Osteoblast (primary cell): ENCODE measurements at regions not wholly inside any gene's neighbourhood (a gene's known extent, or its start where the extent isn't known, plus 50 kb on each side); places are given as distances from the start of the nearest gene placed in this dataset.

ENCODE experiments used
- DNase-seq: peaks from one replicate; pipeline ENCODE4 v3.0.0; 2011; ENCODE audit warnings: low spot score, mixed read lengths; ENCODE audit not compliant: insufficient read length; ENCODE audit errors: missing footprints
- H2AFZ ChIP-seq: 2 replicates; pipeline ENCODE4 v1.6.0; 2011; ENCODE audit warnings: mild to moderate bottlenecking, low read length
- H3K27ac ChIP-seq: 2 replicates; pipeline ENCODE4 v1.5.1; 2011; ENCODE audit warnings: mild to moderate bottlenecking, low read depth, low read length, moderate library complexity
- H3K27me3 ChIP-seq: 2 replicates; pipeline ENCODE4 v1.6.0; 2012; ENCODE audit warnings: mild to moderate bottlenecking, control low read depth, inconsistent platforms, low read length, moderate library complexity; ENCODE audit not compliant: insufficient read depth
- H3K36me3 ChIP-seq: 2 replicates; pipeline ENCODE4 v1.5.1; 2011; ENCODE audit warnings: mild to moderate bottlenecking, low read length, control low read depth, moderate library complexity; ENCODE audit not compliant: insufficient read depth
- H3K4me1 ChIP-seq: 2 replicates; pipeline ENCODE4 v1.5.1; 2011; ENCODE audit warnings: mild to moderate bottlenecking, low read length, control low read depth, moderate library complexity; ENCODE audit not compliant: insufficient read depth
- H3K4me2 ChIP-seq: 2 replicates; pipeline ENCODE4 v1.6.0; 2011; ENCODE audit warnings: mild to moderate bottlenecking, low read length; ENCODE audit not compliant: insufficient read depth
- H3K4me3 ChIP-seq: fragments of 200-600 bp; sonication (generic); 3 replicates; pipeline ENCODE4 v1.5.1; 2012; ENCODE audit warnings: mild to moderate bottlenecking, low read length, inconsistent platforms; ENCODE audit not compliant: insufficient read depth
- H3K79me2 ChIP-seq: 2 replicates; pipeline ENCODE4 v1.6.0; 2012; ENCODE audit warnings: mild to moderate bottlenecking, low read length, control low read depth, inconsistent platforms; ENCODE audit not compliant: insufficient read depth
- H3K9me3 ChIP-seq: 2 replicates; pipeline ENCODE4 v1.5.1; 2011; ENCODE audit warnings: low read depth, low read length, control low read depth
- H4K20me1 ChIP-seq: 2 replicates; pipeline ENCODE4 v1.6.0; 2012; ENCODE audit warnings: mild to moderate bottlenecking, low read length, control low read depth; ENCODE audit not compliant: insufficient read depth
- TF ChIP-seq, protein P1 (sequence below): IDR thresholded peaks from 2 replicates; pipeline ENCODE4 v1.5.1; 2011; ENCODE audit warnings: mild to moderate bottlenecking, low read depth, low read length, moderate library complexity; ENCODE audit errors: extremely low read depth

- no peak overlapping the region for H3K27ac ChIP-seq
- H3K9me3 ChIP-seq = no peaks in the 10 kb centered on the region
- no peaks in the 10 kb centered on the region for H3K36me3 ChIP-seq
- peaks cover 40% of the 10 kb centered on the region for H3K27me3 ChIP-seq
- H3K4me1 ChIP-seq = no peaks in the 10 kb centered on the region
- no peak overlapping the region for H3K4me3 ChIP-seq
- no peak for DNase-seq
- TF ChIP-seq, protein P1, sequence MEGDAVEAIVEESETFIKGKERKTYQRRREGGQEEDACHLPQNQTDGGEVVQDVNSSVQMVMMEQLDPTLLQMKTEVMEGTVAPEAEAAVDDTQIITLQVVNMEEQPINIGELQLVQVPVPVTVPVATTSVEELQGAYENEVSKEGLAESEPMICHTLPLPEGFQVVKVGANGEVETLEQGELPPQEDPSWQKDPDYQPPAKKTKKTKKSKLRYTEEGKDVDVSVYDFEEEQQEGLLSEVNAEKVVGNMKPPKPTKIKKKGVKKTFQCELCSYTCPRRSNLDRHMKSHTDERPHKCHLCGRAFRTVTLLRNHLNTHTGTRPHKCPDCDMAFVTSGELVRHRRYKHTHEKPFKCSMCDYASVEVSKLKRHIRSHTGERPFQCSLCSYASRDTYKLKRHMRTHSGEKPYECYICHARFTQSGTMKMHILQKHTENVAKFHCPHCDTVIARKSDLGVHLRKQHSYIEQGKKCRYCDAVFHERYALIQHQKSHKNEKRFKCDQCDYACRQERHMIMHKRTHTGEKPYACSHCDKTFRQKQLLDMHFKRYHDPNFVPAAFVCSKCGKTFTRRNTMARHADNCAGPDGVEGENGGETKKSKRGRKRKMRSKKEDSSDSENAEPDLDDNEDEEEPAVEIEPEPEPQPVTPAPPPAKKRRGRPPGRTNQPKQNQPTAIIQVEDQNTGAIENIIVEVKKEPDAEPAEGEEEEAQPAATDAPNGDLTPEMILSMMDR = no peak
- H4K20me1 ChIP-seq = no peaks in the 10 kb centered on the region
- no peaks in the 10 kb centered on the region for H3K79me2 ChIP-seq
- no peak overlapping the region for H2AFZ ChIP-seq
- H3K4me2 ChIP-seq = no peak overlapping the region
Observed at GRCh38 chr21:36542312-36543101, 62.6 kb upstream of the CLDN14 start.

GRCh38 chr21:36543924-36544323 lies 64.0 kb upstream of the CLDN14 start:
- Histone ChIP-seq H3K4me2 (no peak overlapping the region), H3K36me3 (no peaks in the 10 kb centered on the region), H3K27ac (no peak overlapping the region), H3K4me1 (no peaks in the 10 kb centered on the region), H4K20me1 (no peaks in the 10 kb centered on the region), H3K9me3 (no peaks in the 10 kb centered on the region), H3K27me3 (peaks cover 45% of the 10 kb centered on the region), H3K79me2 (no peaks in the 10 kb centered on the region), H2AFZ (no peak overlapping the region), H3K4me3 (no peak overlapping the region)
- no peak for DNase-seq
- TF ChIP-seq, protein P1 = no peak

GRCh38 chr21:36544545-36544944 lies 64.6 kb upstream of the CLDN14 start:
- Histone ChIP-seq H3K4me2 (no peak overlapping the region), H3K4me1 (no peaks in the 10 kb centered on the region), H3K4me3 (no peak overlapping the region), H3K27ac (no peak overlapping the region), H3K27me3 (peaks cover 45% of the 10 kb centered on the region), H3K79me2 (no peaks in the 10 kb centered on the region), H4K20me1 (no peaks in the 10 kb centered on the region), H3K9me3 (no peaks in the 10 kb centered on the region), H3K36me3 (no peaks in the 10 kb centered on the region), H2AFZ (no peak overlapping the region)
- TF ChIP-seq, protein P1 = no peak
- DNase-seq = no peak

GRCh38 chr21:36545776-36546511 lies 66.0 kb upstream of the CLDN14 start:
- Histone ChIP-seq H4K20me1 (no peaks in the 10 kb centered on the region), H3K4me1 (peaks cover 2% of the 10 kb centered on the region)
- no peak for DNase-seq

More at GRCh38 chr21:36545776-36546511, 66.0 kb upstream of the CLDN14 start:
- H2AFZ ChIP-seq = no peak overlapping the region
- H3K4me2 ChIP-seq = no peak overlapping the region
- peaks cover 41% of the 10 kb centered on the region for H3K27me3 ChIP-seq
- H3K4me3 ChIP-seq = no peak overlapping the region
- H3K9me3 ChIP-seq = no peaks in the 10 kb centered on the region
- no peak overlapping the region for H3K27ac ChIP-seq
- H3K79me2 ChIP-seq = no peaks in the 10 kb centered on the region
- TF ChIP-seq, protein P1 = no peak
- no peaks in the 10 kb centered on the region for H3K36me3 ChIP-seq
